Memory B cell (primary cell): ENCODE measurements at regions not wholly inside any gene's neighbourhood (a gene's known extent, or its start where the extent isn't known, plus 50 kb on each side); places are given as distances from the start of the nearest gene placed in this dataset.

Experiments
- ATAC-seq: fragments of 150-1000 bp; cut with Tn5 transposase; 2 replicates; pipeline ENCODE4 v1.10.0; 2021; ENCODE audit warnings: low read depth, mild to moderate bottlenecking, moderate library complexity
- DNase-seq, 2 donors: peaks; one replicate each; pipeline ENCODE4 v3.0.0; 2022; ENCODE audit warnings: low spot score in 2 of 2
- H3K27ac Mint-ChIP-seq: one replicate; pipeline ENCODE4 v1.8.0; 2022; ENCODE audit warnings: mild to moderate bottlenecking, moderate library complexity, mixed read lengths
- H3K27me3 Mint-ChIP-seq: one replicate; pipeline ENCODE4 v1.8.0; 2022; ENCODE audit warnings: mixed read lengths
- H3K36me3 Mint-ChIP-seq: one replicate; pipeline ENCODE4 v1.8.0; 2022; ENCODE audit warnings: mild to moderate bottlenecking, mixed read lengths
- H3K4me1 Mint-ChIP-seq: one replicate; pipeline ENCODE4 v1.8.0; 2022; ENCODE audit warnings: mixed read lengths
- H3K4me3 Mint-ChIP-seq: one replicate; pipeline ENCODE4 v1.8.0; 2022; ENCODE audit warnings: mild to moderate bottlenecking, moderate library complexity, mixed read lengths
- H3K9me3 Mint-ChIP-seq: one replicate; pipeline ENCODE4 v1.8.0; 2022; ENCODE audit warnings: mixed read lengths

- no peak overlapping the region for H3K4me3 Mint-ChIP-seq
- H3K4me1 Mint-ChIP-seq: no peaks in the 10 kb centered on the region
- DNase-seq (no peak), ATAC-seq (no peak)
- H3K9me3 Mint-ChIP-seq: peaks cover 2% of the 10 kb centered on the region
- H3K27me3 Mint-ChIP-seq: no peaks in the 10 kb centered on the region
- no peak overlapping the region for H3K27ac Mint-ChIP-seq
- no peaks in the 10 kb centered on the region for H3K36me3 Mint-ChIP-seq
These were observed 932.5 kb upstream of the MIR17HG start for GRCh38 chr13:90414691-90415596.

GRCh38 chr13:90415902-90416301 lies 931.6 kb upstream of the MIR17HG start:
- Mint-ChIP-seq H3K36me3 (no peaks in the 10 kb centered on the region), H3K4me3 (no peak overlapping the region), H3K27me3 (no peaks in the 10 kb centered on the region), H3K4me1 (no peaks in the 10 kb centered on the region), H3K9me3 (peaks cover 4% of the 10 kb centered on the region), H3K27ac (no peak overlapping the region)
- no peak for DNase-seq
- ATAC-seq: no peak

DNA sequence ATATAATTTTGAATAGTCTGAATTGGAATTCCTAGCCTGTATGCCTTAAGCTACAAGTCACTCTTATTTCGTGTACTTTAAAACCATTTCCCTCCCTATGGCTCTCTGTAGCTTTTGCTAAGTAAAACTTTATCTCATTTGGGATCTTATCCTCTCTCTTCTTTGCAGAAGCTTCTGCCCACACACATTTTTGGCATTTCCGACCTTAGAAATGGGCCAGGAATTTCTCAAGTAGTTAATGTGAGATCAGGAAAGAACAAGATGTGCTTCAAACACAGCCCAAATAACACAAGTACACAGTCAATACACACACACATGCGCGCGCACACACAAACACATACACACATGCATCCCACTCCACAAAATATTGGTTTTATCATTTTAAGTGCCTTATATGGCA lies 931.0 kb upstream of the MIR17HG start:
- Mint-ChIP-seq H3K27me3 (no peaks in the 10 kb centered on the region), H3K4me1 (no peaks in the 10 kb centered on the region), H3K36me3 (no peaks in the 10 kb centered on the region), H3K9me3 (peaks cover 4% of the 10 kb centered on the region), H3K4me3 (no peak overlapping the region), H3K27ac (no peak overlapping the region)
- ATAC-seq (no peak), DNase-seq (no peak)

DNA sequence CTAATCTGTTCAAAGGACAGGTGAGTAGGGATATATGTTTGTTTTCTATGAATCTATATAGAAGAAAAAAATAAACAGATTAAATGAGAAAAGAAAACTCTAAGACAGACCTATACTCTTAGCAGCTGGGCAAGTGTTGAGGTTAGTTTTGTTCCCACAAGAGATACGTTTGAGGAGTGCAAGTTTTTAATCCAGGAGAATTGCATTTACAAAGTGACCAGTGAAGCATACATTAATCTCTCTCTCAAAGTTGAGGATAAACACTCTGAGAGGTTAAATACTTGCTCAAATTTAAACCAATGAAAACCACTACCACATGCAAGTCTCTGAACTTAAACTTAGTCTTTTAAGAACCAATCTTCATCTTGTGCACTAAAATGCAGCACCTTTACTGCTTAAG lies 930.5 kb upstream of the MIR17HG start:
- Mint-ChIP-seq H3K27me3 (no peaks in the 10 kb centered on the region), H3K27ac (no peak overlapping the region)
- ATAC-seq: no peak

DNA sequence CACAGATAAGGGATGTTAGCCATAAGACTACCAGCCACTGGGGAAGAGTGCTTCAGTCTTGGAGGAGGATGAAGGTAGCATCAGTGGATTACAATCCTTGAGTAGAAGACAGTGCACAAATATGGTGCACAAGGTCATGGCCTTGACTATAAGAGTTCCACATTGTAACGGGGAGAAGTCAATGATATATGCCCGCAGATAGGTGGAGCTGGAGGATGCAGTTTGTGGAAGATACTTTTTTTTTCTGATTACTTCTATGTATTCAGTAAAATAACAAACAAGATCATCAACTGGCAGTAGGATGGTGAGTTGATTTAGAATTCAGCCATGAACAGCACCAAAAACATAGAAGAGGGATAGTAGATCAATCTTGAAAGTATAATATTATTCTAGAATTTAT lies 926.8 kb upstream of the MIR17HG start:
- DNase-seq (no peak), ATAC-seq (no peak)
- Mint-ChIP-seq H3K27ac (no peak overlapping the region), H3K4me1 (no peaks in the 10 kb centered on the region), H3K36me3 (no peaks in the 10 kb centered on the region), H3K27me3 (no peaks in the 10 kb centered on the region), H3K9me3 (peaks cover 3% of the 10 kb centered on the region), H3K4me3 (no peak overlapping the region)

More for the DNA sequence above, 930.5 kb upstream of the MIR17HG start:
- H3K9me3 Mint-ChIP-seq: peaks cover 4% of the 10 kb centered on the region
- no peak for DNase-seq
- no peaks in the 10 kb centered on the region for H3K4me1 Mint-ChIP-seq
- H3K4me3 Mint-ChIP-seq: no peak overlapping the region
- H3K36me3 Mint-ChIP-seq: no peaks in the 10 kb centered on the region

- no peak overlapping the region for H3K4me3 Mint-ChIP-seq
- ATAC-seq: no peak
- H3K9me3 Mint-ChIP-seq: peaks cover 7% of the 10 kb centered on the region
- DNase-seq: no peak
- H3K27me3 Mint-ChIP-seq: no peaks in the 10 kb centered on the region
- no peaks in the 10 kb centered on the region for H3K4me1 Mint-ChIP-seq
- no peaks in the 10 kb centered on the region for H3K36me3 Mint-ChIP-seq
- no peak overlapping the region for H3K27ac Mint-ChIP-seq
These were observed 919.9 kb upstream of the MIR17HG start for GRCh38 chr13:90427322-90428272.

GRCh38 chr13:90428522-90429210 lies 918.8 kb upstream of the MIR17HG start:
- H3K4me3 Mint-ChIP-seq: no peak overlapping the region
- no peak for DNase-seq

DNA sequence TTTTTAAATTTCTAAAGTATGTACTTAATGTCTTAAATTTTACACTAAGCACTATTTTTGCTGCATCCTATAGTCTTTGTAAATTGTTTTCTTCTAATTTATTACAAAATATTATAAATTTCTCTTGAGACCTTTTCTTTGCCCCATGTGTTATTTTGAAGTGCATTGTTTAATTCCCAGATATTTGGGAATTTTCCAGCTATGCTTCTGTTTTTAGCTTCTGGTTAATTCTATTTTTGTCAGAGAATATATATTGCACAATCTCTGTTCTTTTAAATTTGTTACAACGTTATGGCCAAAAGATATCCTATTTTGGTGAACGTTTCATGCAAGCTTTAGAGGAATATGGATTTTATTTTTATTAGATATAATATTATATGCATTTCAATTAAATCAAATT lies 917.4 kb upstream of the MIR17HG start:
- no peak for ATAC-seq
- Mint-ChIP-seq H3K27ac (no peak overlapping the region), H3K27me3 (no peaks in the 10 kb centered on the region), H3K4me1 (no peaks in the 10 kb centered on the region), H3K9me3 (peaks cover 5% of the 10 kb centered on the region), H3K4me3 (no peak overlapping the region), H3K36me3 (no peaks in the 10 kb centered on the region)
- DNase-seq: no peak

More at GRCh38 chr13:90428522-90429210, 918.8 kb upstream of the MIR17HG start:
- Mint-ChIP-seq H3K9me3 (peaks cover 7% of the 10 kb centered on the region), H3K27ac (no peak overlapping the region), H3K4me1 (no peaks in the 10 kb centered on the region), H3K36me3 (no peaks in the 10 kb centered on the region), H3K27me3 (no peaks in the 10 kb centered on the region)
- ATAC-seq: no peak

DNA sequence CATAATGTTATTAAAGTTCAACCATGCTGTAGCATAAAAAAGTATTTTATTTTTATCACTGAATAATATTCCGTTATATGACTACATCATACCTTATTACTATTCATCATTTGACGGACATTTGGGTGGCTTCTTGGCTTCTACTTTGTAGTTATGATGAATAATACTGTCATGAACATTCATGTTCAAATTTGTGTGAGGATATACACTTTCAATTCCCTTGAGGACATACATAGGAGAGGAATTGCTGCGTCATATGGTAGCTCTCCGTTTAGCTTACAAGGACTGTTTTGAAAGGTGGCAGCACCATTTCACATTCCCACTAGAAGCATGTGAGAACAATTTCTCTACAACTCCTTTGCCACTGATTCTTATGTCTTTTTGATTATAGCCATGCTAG lies 910.8 kb upstream of the MIR17HG start:
- H3K9me3 Mint-ChIP-seq: peaks cover 8% of the 10 kb centered on the region

GRCh38 chr13:90438576-90438975 lies 908.9 kb upstream of the MIR17HG start:
- no peak overlapping the region for H3K4me3 Mint-ChIP-seq
- no peak for DNase-seq
- H3K27me3 Mint-ChIP-seq: no peaks in the 10 kb centered on the region
- H3K27ac Mint-ChIP-seq: no peak overlapping the region
- ATAC-seq: no peak
- H3K36me3 Mint-ChIP-seq: no peaks in the 10 kb centered on the region
- H3K9me3 Mint-ChIP-seq: peaks cover 5% of the 10 kb centered on the region
- no peaks in the 10 kb centered on the region for H3K4me1 Mint-ChIP-seq

More for the DNA sequence above, 910.8 kb upstream of the MIR17HG start:
- ATAC-seq (no peak), DNase-seq (no peak)
- H3K4me1 Mint-ChIP-seq: no peaks in the 10 kb centered on the region
- no peaks in the 10 kb centered on the region for H3K27me3 Mint-ChIP-seq
- H3K36me3 Mint-ChIP-seq: no peaks in the 10 kb centered on the region
- no peak overlapping the region for H3K27ac Mint-ChIP-seq
- no peak overlapping the region for H3K4me3 Mint-ChIP-seq

DNA sequence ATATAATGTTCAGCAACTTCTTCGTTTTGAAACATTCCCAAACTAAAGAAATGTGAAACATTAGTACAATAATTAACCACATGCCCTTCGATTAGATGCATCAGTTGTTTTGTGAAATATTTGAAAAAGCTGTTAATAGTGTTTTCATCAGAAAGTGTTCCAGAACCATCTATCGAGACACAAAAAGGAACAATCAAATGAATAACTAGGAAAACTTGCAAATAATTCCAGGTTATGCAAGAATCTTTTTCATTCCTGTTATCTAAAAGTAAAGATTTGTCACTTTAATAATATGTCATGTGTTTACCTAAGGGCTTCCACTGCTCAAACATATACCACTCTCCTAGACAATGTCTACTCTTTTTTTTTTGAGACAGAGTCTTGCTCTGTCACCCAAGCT lies 904.2 kb upstream of the MIR17HG start:
- Mint-ChIP-seq H3K9me3 (peaks cover 3% of the 10 kb centered on the region), H3K27me3 (no peaks in the 10 kb centered on the region), H3K27ac (no peak overlapping the region), H3K36me3 (no peaks in the 10 kb centered on the region), H3K4me3 (no peak overlapping the region), H3K4me1 (no peaks in the 10 kb centered on the region)
- ATAC-seq (no peak), DNase-seq (no peak)

GRCh38 chr13:90444232-90444631 lies 903.3 kb upstream of the MIR17HG start:
- Mint-ChIP-seq H3K27ac (no peak overlapping the region), H3K4me1 (no peaks in the 10 kb centered on the region), H3K4me3 (no peak overlapping the region), H3K36me3 (no peaks in the 10 kb centered on the region), H3K27me3 (no peaks in the 10 kb centered on the region), H3K9me3 (peaks cover 1% of the 10 kb centered on the region)
- DNase-seq (no peak), ATAC-seq (no peak)

GRCh38 chr13:90445179-90445578 lies 902.3 kb upstream of the MIR17HG start:
- H3K27ac Mint-ChIP-seq: no peak overlapping the region
- H3K4me1 Mint-ChIP-seq: no peaks in the 10 kb centered on the region
- H3K4me3 Mint-ChIP-seq: no peak overlapping the region
- ATAC-seq: no peak
- peaks cover 1% of the 10 kb centered on the region for H3K9me3 Mint-ChIP-seq
- no peaks in the 10 kb centered on the region for H3K27me3 Mint-ChIP-seq
- no peak for DNase-seq
- no peaks in the 10 kb centered on the region for H3K36me3 Mint-ChIP-seq
